OCI-LY1 (cell line): ENCODE measurements at regions not wholly inside any gene's neighbourhood (a gene's known extent, or its start where the extent isn't known, plus 50 kb on each side); places are given as distances from the start of the nearest gene placed in this dataset.

Source experiments
- H2AFZ ChIP-seq: fragments of 200-600 bp; sonication (generic), shearing (Covaris generic); 2 replicates; pipeline ENCODE4 v1.6.0; 2014; ENCODE audit warnings: antibody characterized with exemption, mild to moderate bottlenecking, low read length
- H3F3A ChIP-seq: fragments of 200-600 bp; sonication (generic), shearing (Covaris generic); 2 replicates; pipeline ENCODE4 v1.6.0; 2014; ENCODE audit warnings: mild to moderate bottlenecking, antibody characterized with exemption, low read length, moderate library complexity; ENCODE audit not compliant: insufficient read depth
- H3K27ac ChIP-seq: fragments of 200-600 bp; sonication (generic); 2 replicates; pipeline ENCODE4 v1.5.1; 2014; ENCODE audit warnings: low read length, mixed run types, mild to moderate bottlenecking, low read depth; ENCODE audit not compliant: poor library complexity, severe bottlenecking
- H3K27me3 ChIP-seq: fragments of 200-600 bp; sonication (generic); 2 replicates; pipeline ENCODE4 v1.6.0; 2014; ENCODE audit warnings: antibody characterized with exemption, mild to moderate bottlenecking, low read length, moderate library complexity; ENCODE audit not compliant: insufficient read depth
- H3K36me3 ChIP-seq: fragments of 200-600 bp; sonication (generic); 2 replicates; pipeline ENCODE4 v1.6.1; 2014; ENCODE audit warnings: mild to moderate bottlenecking, antibody characterized with exemption, low read length, moderate library complexity, mixed read lengths; ENCODE audit not compliant: insufficient read depth
- H3K4me1 ChIP-seq: fragments of 200-600 bp; sonication (generic); 2 replicates; pipeline ENCODE4 v1.5.1; 2014; ENCODE audit warnings: mild to moderate bottlenecking, low read length, moderate library complexity; ENCODE audit not compliant: insufficient read depth, severe bottlenecking
- H3K4me2 ChIP-seq: fragments of 200-600 bp; sonication (generic), shearing (Covaris generic); 2 replicates; pipeline ENCODE4 v1.6.1; 2014; ENCODE audit warnings: low read length
- H3K4me3 ChIP-seq: fragments of 200-600 bp; sonication (generic); 2 replicates; pipeline ENCODE4 v1.5.1; 2014; ENCODE audit warnings: low read length, low read depth, mild to moderate bottlenecking, mixed read lengths; ENCODE audit not compliant: poor library complexity, severe bottlenecking
- H3K79me2 ChIP-seq: fragments of 200-600 bp; shearing (Covaris generic); 2 replicates; pipeline ENCODE4 v1.6.1; 2016; ENCODE audit warnings: mixed run types, low read length, mixed read lengths; ENCODE audit not compliant: insufficient read depth
- H3K9ac ChIP-seq: fragments of 200-600 bp; sonication (generic), shearing (Covaris generic); 2 replicates; pipeline ENCODE4 v1.6.1; 2014; ENCODE audit warnings: mild to moderate bottlenecking, low read length, mixed read lengths
- H3K9me2 ChIP-seq: fragments of 200-600 bp; sonication (generic), shearing (Covaris generic); 2 replicates; pipeline ENCODE4 v1.6.1; 2014; ENCODE audit warnings: low read depth, mild to moderate bottlenecking, low read length, mixed read lengths
- H3K9me3 ChIP-seq: fragments of 200-600 bp; shearing (Covaris generic); 2 replicates; pipeline ENCODE4 v1.6.1; 2014; ENCODE audit warnings: low read length, mixed read lengths
- H4K20me1 ChIP-seq: fragments of 200-600 bp; sonication (generic), shearing (Covaris generic); 2 replicates; pipeline ENCODE4 v1.6.0; 2016; ENCODE audit warnings: mild to moderate bottlenecking, low read length; ENCODE audit not compliant: insufficient read depth
- CTCF ChIP-seq: fragments of 200-600 bp; sonication (generic), shearing (Covaris generic); IDR thresholded peaks from 2 replicates; pipeline ENCODE4 v1.5.1; 2017; ENCODE audit warnings: mild to moderate bottlenecking, antibody characterized with exemption, low read length, moderate library complexity, mixed read lengths
- EZH2 ChIP-seq: fragments of 200-600 bp; sonication (generic), shearing (Covaris generic); IDR thresholded peaks from 2 replicates; pipeline ENCODE4 v1.8.0; 2017; ENCODE audit warnings: borderline replicate concordance, mixed run types, mild to moderate bottlenecking, antibody characterized with exemption, low read length, moderate library complexity, mixed read lengths

- H3K9me3 ChIP-seq: no peaks in the 10 kb centered on the region
- no peak overlapping the region for H3K4me2 ChIP-seq
- H4K20me1 ChIP-seq: no peaks in the 10 kb centered on the region
- no peaks in the 10 kb centered on the region for H3K27me3 ChIP-seq
- no peaks in the 10 kb centered on the region for H3K79me2 ChIP-seq
- TF ChIP-seq CTCF: no peak
- TF ChIP-seq EZH2: no peak
- H3K4me3 ChIP-seq: no peak overlapping the region
- no peaks in the 10 kb centered on the region for H3F3A ChIP-seq
- no peak overlapping the region for H3K27ac ChIP-seq
- no peaks in the 10 kb centered on the region for H3K4me1 ChIP-seq
- no peaks in the 10 kb centered on the region for H3K9me2 ChIP-seq
- no peak overlapping the region for H2AFZ ChIP-seq
- no peak overlapping the region for H3K9ac ChIP-seq
- no peaks in the 10 kb centered on the region for H3K36me3 ChIP-seq
These were observed 280.9 kb downstream of the STIM2 start for GRCh38 chr4:27141530-27141929.

GRCh38 chr4:27142841-27143240 lies 282.2 kb downstream of the STIM2 start:
- Histone ChIP-seq H3K9me3 (no peaks in the 10 kb centered on the region), H3K4me2 (no peak overlapping the region), H3K27ac (no peak overlapping the region), H3K4me3 (no peak overlapping the region), H4K20me1 (no peaks in the 10 kb centered on the region), H3K27me3 (no peaks in the 10 kb centered on the region), H3K79me2 (no peaks in the 10 kb centered on the region), H3K9ac (no peak overlapping the region), H2AFZ (no peak overlapping the region), H3K9me2 (no peaks in the 10 kb centered on the region), H3F3A (no peaks in the 10 kb centered on the region), H3K36me3 (no peaks in the 10 kb centered on the region), H3K4me1 (no peaks in the 10 kb centered on the region)
- TF ChIP-seq CTCF (no peak), EZH2 (no peak)

GRCh38 chr4:27145597-27145996 lies 285.0 kb downstream of the STIM2 start:
- Histone ChIP-seq H3K79me2 (no peaks in the 10 kb centered on the region), H3K27me3 (no peaks in the 10 kb centered on the region), H3K36me3 (no peaks in the 10 kb centered on the region), H3K9me3 (no peaks in the 10 kb centered on the region), H3K4me2 (no peak overlapping the region), H3K9ac (no peak overlapping the region), H4K20me1 (no peaks in the 10 kb centered on the region), H2AFZ (no peak overlapping the region), H3K4me3 (no peak overlapping the region), H3K4me1 (no peaks in the 10 kb centered on the region), H3K27ac (no peak overlapping the region), H3F3A (no peaks in the 10 kb centered on the region), H3K9me2 (no peaks in the 10 kb centered on the region)
- no peak for TF ChIP-seq EZH2
- no peak for TF ChIP-seq CTCF
